GM19043 (cell line): ENCODE measurements at regions not wholly inside any gene's neighbourhood (a gene's known extent, or its start where the extent isn't known, plus 50 kb on each side); places are given as distances from the start of the nearest gene placed in this dataset.
"Not testable (repeated sequence)": the region's sequence is repeated elsewhere in the genome, so short reads cannot be mapped to it uniquely, and the experiment has no call there.

Source experiments
- ATAC-seq: cut with Tn5 transposase; IDR thresholded peaks from one replicate; pipeline ENCODE4 v1.9.1; 2021; ENCODE audit warnings: low read depth; ENCODE audit not compliant: unreplicated experiment

DNA sequence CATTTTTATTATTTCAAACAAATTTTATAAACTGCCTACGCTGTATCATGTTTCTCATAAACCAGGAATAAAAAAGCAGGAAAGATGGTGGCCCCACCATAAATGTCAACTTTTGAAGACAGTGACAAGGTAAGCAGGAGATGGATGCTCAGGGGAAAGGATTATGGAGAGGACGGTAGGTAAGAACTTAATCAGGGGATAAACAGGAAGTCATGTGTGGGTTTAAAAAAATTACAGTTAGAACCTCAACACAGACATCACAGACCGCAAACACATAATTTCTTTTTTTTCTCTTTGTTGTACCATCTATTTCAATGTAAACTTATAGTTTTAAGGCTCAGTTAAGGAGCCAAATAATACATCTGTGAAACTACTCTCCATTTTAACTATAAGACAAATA lies 575.2 kb upstream of the SLC8A1 start:
- ATAC-seq: no peak

DNA sequence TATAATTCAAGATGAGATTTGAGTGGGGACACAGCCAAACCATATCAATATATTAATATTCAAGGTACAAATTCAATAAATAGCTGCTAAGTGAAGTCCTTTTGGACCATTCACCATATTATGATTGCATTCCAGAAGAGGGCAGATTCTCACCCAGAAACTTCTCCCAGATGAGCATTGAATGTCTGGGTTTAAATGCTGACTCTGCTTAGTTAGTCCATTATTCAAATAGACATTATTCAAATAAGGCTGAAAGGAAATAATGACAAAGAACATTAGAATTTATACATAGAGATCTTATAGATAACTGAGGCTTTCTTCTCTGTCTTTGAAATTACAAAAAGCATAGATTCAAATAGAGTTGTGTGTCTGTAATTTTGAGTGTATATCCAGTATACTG lies 579.4 kb upstream of the SLC8A1 start:
- ATAC-seq: no peak

DNA sequence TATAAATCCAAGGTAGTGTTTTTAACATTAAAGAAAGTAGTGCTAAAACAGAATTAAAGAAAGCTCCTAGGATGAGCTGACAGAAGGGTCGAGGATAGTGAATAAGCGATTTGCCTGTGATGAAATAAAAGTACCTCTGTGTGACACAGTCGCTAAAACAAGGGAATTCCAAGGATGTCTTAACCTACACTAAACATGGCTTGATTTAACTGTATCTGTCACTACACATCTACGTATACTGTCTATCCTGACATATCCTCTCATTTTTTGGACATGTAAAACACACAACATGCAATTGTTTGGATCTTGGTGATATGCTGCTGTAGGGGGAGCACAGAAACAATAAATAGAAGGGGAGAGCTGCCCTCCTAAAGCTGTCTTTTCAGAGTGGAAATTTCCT lies 580.8 kb upstream of the SLC8A1 start:
- no peak for ATAC-seq

DNA sequence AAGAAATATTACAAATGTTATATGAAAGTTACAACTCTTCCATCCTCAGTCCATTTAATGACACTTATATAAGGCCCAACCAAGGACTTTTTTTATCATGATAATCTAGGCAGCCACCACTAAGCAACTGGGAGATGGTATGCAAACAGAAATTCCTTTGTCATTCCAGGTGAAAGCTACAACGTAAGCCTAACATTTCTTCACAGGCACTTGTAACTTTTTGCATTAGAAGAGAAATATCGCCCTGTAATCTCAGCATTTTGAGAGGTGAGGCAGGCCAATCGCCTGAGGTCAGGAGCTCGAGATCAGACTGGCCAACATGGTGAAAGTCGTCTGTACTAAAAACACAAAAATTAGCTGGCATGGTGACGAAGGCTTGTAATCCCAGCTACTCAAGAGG lies 581.2 kb upstream of the SLC8A1 start:
- ATAC-seq: no peak

DNA sequence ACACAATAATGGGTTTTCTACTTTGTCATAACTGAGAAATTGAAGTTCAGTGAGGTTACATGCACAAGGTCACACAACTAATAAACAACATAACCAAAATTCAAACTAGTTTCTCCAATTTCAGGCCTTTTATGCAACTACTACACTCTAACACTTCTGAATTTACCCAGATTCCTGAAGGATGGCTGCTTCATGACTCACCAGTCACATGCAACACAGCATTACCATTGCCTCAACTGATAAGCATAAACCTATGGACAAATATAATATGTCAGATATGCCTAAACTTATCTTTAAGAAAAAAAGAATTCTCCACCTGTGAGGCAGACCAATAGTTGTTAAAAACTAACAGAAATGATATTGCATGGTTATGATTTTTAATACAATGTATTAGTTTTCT lies 586.5 kb upstream of the SLC8A1 start:
- no peak for ATAC-seq

DNA sequence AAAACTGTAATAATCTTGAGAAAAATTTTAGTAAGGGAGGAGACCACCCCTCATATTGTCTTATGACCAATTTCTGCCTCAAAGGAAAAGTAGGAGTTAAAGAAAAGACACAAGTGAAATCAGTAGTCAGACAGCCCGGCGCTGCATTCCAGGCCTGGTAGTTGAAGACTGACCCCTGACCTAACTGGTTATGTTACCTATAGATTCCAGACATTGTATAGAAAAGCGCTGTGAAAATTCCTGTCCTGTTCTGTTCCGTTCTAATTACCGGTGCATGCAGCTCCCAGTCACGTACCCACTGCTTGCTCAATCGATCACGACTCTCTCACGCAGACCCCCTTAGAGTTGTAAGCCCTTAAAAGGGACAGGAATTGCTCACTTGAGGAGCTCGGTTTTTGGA lies 587.9 kb upstream of the SLC8A1 start:
- ATAC-seq: not testable (repeated sequence)

DNA sequence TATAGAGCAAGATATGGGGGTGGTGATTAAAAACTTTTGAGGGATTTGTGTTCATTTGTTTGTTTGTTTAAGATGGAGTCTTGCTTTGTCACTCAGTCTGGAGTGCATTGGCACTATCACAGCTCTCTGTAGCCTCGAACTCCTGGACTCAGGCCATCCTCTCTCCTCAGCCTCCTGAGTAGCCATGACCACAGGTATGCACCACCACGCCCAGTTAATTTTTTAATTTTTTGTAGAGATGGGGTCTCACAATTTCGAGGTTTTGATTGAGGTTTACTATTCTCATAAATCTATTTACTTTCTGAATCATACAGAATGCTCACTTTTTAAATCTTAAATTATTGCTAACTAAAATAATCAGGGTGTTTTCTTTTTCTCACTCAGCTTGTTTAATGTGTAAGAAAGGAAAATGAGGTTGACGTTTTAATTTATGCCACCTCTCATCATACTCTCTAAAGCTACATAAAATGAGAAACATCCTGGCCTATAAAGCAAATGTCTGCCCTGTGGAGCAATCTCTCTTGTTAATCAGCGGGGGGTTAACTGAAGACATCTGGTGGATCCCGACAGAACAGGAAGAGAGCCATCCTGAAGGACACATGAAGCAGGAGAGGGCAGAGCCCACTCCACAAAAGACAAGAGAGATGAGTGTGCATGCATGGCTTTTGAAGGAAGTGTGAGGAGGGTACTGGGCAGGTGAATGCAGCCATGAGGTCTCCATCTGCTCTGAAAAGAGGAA lies 589.1 kb upstream of the SLC8A1 start:
- ATAC-seq: no peak

DNA sequence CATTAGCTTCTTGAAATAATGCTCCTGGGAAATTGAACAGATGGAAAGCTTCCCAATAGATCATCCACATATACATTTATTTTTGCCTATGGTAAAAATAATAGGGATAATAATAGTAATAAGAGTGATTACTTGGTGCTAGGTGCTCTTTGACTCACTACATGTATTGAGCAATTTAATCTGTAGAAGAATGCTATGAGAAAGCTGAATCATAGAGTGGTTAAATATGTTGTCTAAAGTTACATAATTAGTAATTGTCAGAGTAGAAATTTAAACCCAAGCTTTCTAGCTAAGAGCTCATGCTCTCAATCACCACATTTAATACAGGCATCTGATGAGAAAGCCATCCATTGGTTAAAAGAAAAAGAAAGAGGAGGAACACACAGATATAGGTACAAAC lies 590.5 kb upstream of the SLC8A1 start:
- no peak for ATAC-seq

DNA sequence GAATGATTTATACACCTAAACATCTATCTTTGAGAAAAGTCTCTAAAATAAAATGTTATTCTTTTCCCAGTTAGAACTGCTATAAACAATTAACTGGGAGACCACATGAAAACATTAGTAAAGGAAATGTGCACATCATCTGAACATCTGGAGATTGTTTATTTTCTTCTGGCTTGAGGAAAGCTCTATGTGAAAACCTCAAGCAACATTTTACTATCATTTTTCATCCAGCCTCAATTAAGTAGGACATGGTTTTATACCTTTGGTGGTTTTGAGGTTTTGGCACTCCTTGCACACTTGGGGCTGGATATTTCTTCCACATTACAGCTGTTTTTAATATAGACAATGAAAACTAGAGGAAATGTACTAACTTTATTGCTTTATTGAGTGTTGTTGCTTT lies 609.5 kb upstream of the SLC8A1 start:
- no peak for ATAC-seq

DNA sequence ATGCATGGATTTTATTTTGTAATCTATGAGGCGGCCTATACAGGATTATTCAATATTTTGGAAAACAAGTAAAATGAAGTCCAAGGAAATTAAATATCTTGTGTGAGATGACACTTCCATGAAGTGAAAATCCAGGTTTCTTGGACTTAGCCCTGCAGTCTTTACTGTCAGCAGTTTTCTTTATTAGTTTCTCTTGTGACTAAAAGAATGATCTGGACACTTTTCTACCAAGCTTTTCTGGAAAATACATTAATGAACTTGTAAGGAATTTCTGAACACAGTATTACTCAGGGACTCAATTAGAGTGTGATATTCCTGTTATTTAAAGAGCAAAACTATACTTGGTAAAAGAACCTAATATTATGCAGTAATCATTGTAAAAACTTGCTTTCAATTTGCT lies 610.4 kb upstream of the SLC8A1 start:
- no peak for ATAC-seq

DNA sequence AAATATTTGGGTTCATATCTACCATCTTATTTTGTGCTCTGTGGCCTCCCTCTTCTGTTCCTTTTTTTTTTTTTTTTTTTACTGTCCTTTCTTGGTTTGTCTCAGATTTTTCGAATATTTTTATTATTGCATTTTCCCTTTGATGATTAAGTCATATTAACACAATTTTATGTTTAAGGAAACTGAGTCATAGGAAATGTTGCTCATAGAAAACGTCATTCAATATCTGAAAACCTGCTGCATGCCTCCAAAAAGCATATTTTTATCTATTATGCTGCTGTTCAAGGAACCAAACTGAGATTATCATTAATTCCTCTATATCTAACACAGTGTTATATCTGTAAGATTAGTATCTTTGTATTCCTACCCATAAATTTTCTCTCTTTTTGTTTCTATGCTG lies 614.3 kb upstream of the SLC8A1 start:
- ATAC-seq: no peak

DNA sequence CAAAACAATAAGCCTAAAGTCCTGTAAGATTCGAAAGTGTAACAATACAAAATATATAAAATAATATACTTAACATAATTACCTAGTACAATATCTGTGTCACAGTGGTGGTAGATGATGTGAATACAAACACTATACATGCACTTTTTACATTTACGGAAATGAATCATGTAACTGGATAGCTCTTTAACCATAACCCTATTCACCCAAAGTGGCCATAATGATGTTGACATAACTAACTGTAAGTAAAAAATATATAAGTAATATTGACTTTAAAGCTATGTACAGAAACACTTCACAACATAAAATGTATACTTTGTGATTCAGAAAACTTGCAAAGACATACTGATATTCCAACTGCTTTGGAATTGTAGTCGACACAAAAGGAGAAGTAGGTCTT lies 616.9 kb upstream of the SLC8A1 start:
- no peak for ATAC-seq

DNA sequence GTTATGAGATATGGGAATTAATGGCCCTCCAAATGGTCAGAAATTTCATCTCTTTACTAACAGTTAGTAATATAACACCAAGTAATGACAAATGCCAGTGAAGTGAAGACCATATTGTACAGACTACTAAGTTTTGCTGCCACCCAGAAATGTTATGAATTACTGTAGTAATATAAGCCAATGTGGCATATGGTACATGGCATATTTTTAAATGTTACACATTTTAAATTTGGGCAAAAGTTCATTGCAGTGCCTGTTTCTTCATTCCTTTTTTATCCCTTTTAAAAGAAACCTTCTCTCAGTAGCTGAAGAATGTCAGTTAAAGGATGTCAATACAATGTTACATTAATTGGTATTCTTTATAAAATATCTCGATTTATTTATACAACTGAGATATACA lies 626.5 kb upstream of the SLC8A1 start:
- no peak for ATAC-seq

DNA sequence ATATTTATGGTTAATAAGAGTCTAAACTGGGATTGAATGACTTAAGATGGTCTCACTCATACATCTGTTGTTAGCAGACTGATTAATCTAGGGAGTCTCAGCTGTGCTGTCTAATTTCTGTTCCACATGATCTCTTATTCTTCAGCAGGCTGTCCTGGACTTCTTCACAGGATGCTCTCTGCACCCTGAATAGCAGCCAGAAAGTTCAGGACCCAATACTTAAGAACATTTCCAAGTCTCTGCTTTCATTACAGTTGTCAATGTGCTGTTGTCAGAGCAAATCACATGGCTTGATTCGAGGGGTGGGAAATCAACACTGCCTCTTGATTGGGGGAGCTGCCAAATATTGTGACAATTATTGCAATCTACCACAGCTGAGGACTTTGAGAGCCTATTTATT lies 627.1 kb upstream of the SLC8A1 start:
- ATAC-seq: no peak

DNA sequence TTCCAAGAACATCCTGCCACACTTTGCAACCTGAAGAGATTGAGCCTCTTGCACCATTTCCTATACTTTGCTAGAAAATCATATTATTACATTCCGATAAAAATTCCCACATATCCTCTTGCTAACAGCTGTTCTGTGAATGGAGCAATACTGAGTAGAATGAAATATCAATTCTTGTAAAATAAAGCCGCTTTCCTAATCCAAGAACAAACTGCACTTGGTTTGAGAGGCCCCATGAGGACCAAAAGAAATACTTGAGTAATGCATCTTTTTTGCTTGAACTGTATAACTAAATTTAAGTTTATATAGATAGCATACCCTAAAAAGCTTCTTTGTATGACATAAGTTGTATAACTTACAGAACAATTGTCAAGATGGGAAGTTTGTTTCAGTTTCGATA lies 632.4 kb upstream of the SLC8A1 start:
- ATAC-seq: no peak

DNA sequence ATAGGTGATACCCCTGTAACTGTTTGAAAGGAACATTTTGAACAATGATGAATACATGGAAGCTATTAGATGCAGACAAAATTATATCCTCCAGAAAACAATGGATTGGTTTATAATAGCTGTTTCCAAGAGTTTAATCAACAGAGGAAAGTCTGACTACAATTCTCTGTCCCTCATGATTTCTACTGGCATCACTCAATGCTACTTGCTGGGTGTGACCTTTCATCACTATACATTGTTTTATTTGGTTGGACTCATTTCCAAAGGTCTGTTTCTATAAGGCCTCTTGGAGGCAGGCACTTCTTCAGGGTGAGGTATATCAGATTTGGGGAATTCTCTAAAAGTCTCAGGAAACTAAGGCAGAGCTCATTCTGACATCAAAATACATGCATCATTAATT lies 636.1 kb upstream of the SLC8A1 start:
- ATAC-seq: no peak

DNA sequence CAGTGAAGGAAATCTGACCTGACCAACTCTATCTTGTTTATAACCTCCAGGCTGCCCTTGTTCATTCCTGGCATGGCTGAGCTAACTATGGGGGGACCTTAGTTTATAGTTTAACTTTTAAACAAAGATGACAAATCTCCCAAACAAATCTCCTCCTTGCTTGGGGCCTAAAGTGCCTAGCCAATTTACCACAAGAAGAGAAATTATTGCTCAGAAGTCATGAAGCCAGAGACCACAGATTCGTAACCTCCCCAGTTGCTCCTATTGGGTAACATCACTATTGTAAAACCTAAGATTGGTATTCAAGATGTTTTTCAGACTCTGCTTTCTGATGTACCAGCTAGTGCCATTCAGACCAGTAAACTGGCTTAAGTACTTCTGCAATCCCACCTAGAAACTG lies 649.4 kb upstream of the SLC8A1 start:
- ATAC-seq: no peak

DNA sequence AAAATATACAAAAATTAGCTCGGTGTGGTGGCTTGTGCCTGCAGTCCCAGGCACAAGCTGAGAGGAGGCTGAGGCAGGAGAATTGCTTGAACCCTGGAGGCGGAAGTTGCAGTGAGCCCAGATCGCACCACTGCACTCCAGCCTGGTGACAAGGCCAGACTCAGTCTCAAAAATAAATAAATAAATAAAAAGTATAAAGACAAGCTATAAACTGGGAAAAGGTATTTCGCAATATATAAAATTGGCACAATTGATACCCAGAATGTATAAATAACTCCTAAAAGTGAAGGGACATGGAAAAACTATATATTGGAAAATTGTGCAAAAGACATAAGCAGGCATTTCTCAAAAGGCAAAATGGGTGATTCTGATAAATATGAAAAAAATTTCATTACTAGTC lies 657.9 kb upstream of the SLC8A1 start:
- ATAC-seq: no peak

DNA sequence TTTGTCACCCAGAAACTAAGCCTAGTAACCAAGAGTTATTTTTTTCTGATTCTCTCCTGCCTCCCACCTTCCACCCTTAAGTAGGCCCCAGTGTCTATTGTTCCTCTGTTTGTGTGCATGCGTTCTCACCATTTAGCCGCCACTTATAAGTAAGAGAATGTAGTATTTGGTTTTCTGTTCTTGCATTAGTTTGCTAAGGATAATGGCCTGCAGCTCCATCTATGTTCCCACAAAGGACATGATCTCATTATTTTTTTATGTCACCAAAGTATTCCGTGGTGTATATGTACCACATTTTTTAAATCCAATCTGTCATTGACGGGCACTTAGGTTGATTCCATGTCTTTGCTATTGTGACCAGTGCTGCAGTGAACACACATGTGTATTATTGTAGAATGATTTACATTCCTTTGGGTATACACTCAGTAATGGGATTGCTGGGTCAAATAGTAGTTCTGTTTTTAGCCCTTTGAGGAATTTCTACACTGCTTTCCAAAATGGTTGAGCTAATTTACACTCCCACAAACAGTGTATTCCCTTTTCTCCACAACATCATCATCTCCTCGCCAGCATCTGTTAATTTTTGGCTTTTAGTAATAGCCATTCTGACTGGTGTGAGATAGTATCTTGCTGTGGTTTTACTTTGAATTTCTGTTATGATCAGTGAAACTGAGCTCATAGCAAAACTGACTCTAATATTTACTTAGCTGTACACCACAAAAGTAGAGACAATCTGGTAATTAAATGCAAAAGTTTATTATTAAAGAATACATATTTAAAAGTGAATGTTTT lies 660.1 kb upstream of the SLC8A1 start:
- no peak for ATAC-seq

DNA sequence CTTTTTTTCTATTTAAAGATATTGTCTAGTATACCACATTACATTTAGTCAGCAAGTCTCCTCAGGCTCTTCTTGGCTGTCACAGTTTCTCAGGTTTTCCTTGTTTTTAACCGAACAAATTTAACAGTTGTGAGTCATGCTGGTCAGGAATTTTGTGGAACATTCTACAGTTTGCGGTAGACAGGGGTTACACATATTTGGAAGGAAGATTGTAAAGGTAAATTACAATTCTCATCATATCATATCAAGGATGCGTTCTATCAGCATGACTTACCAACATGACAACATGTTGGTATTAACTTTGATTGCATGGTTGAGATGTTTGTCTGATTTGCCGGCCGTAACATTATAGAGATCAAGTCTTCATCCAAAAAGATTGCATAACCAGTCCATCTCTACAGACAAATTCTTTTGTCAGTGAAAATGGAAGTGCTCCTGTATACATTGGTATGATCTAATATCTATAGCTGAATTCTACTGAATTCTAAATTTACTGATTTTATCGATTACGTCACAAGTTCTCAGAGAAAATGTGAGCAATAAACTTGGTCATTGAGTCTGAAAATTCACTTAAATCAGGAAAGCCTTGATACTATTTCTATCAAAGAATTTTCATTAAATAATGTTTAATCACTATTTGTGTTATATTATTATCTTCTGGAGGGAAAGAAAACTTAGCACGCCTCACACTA lies 664.4 kb upstream of the SLC8A1 start:
- no peak for ATAC-seq

DNA sequence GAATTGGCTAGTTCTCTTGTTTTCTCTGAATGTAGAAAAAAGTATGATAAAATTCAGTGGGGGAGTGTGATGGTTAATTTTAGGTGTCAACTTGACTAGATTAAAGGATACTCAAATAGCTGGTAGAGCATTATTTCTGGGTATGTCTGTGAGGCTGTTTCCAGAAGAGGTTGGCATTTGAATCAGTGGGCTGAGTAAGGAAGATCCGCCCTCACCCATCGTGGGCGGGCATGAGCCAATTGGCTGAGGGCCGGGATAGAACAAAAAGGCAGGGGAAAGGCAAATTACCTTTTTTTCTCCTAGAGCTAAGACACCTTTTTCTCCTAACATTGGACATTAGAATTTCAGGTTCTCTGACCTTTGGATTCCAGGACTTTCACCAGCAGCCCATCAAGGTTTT lies 667.6 kb upstream of the SLC8A1 start:
- ATAC-seq: no peak

DNA sequence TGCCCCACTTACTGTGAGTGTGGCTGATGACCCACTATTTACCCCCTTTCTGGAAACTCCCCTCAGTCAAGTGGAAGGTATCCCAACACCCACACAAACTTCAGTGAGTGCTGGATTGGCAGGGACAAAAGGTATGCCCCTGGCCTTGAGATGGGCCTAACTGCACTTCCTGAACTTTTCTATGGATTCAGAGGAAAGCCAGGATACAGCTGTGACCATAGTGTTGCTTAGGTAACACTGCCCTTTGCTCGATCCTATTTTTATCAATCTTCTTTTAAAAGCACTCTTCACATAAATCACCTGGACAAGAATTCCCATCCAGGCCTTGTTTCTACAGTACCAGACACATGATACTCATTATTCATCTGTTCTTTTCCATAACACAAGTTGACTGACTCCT lies 671.5 kb upstream of the SLC8A1 start:
- ATAC-seq: no peak
